ENCODE measurements at regions not wholly inside any gene's neighbourhood (a gene's known extent, or its start where the extent isn't known, plus 50 kb on each side); places are given as distances from the start of the nearest gene placed in this dataset.

DNA sequence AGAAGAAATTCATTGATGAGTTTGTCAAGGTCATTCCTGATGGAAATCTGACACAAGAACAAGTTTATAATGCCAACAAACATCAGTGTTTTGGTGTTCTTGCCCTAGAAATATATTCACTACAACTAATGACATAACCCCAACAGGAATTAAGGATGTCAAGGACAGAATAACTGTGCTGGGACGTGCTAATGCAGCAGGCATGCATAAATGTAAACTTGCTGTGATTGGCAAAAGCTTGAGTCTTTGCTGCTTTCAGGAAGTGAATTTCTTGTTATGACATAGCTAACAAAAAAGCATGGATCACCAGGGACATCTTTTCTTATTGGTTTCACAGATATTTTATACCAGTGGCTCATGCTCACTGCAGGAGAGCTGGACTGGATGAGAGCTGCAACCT, 144.6 kb downstream of the KCTD12 start:
- Histone ChIP-seq H3K23ac (ENCODE audit: insufficient read length, low read depth, low read length) (no peak overlapping the region), H2BK120ac (ENCODE audit: low read depth, low read length, poor library complexity, severe bottlenecking) (no peak overlapping the region), H2BK15ac (ENCODE audit: low read depth, low read length) (no peak overlapping the region), H3K14ac (ENCODE audit: insufficient read depth, low read length) (no peak overlapping the region), H3K9me3 (ENCODE audit: control insufficient read depth, low read depth, low read length) (no peaks in the 10 kb centered on the region), H2BK20ac (ENCODE audit: low read depth, low read length, poor library complexity, severe bottlenecking) (no peak overlapping the region), H4K5ac (ENCODE audit: insufficient read length, low read depth, low read length) (no peak overlapping the region), H2BK5ac (ENCODE audit: insufficient read length, low read length) (no peak overlapping the region), H4K20me1 (ENCODE audit: control insufficient read depth, insufficient read depth, insufficient read length) (no peaks in the 10 kb centered on the region), H3K9ac (ENCODE audit: extremely low read depth, insufficient read length, low read length) (no peak overlapping the region), H3K56ac (ENCODE audit: insufficient read length, low read depth, low read length) (no peak overlapping the region), H2AFZ (ENCODE audit: low read length) (no peak overlapping the region), H3K18ac (ENCODE audit: insufficient read length, low read depth, low read length) (no peak overlapping the region), H2AK5ac (ENCODE audit: insufficient read length, low read length) (no peak overlapping the region), H3K79me1 (ENCODE audit: insufficient read depth, low read depth, low read length, poor library complexity, severe bottlenecking) (no peaks in the 10 kb centered on the region), H3T11ph (ENCODE audit: low read length) (no peak overlapping the region), H4K8ac (replicated peaks; ENCODE audit: insufficient read length, low read depth, low read length) (no peak overlapping the region), H3K23me2 (ENCODE audit: insufficient read length, low read depth, low read length, poor library complexity, severe bottlenecking) (no peaks in the 10 kb centered on the region), H2BK12ac (ENCODE audit: insufficient read length, low read depth, low read length) (no peak overlapping the region), H3K4me2 (ENCODE audit: insufficient read depth, insufficient read length, low read length) (no peak overlapping the region), H3K27me3 (ENCODE audit: insufficient read depth, low read length) (no peaks in the 10 kb centered on the region), H4K91ac (ENCODE audit: insufficient read length, low read depth, low read length) (no peak overlapping the region), H3K27ac (ENCODE audit: insufficient read length, low read depth, low read length) (no peak overlapping the region), H3K4ac (ENCODE audit: low read depth, low read length) (no peak overlapping the region), H3K4me1 (ENCODE audit: insufficient read depth, low read length) (no peaks in the 10 kb centered on the region), H3K79me2 (ENCODE audit: insufficient read depth, low read length) (no peaks in the 10 kb centered on the region)
- peaks cover 9 to 14% of the 10 kb centered on the region in 2 experiments for H3K4me1 Mint-ChIP-seq
- no peaks in the 10 kb centered on the region for H3K27me3 Mint-ChIP-seq (ENCODE audit: low read depth)
- DNase-seq: no peak
- H3K36me3 Mint-ChIP-seq (ENCODE audit: insufficient read depth in 1 of 3, low read depth in 3 of 3): peaks cover 0 to 4% (median 0%) of the 10 kb centered on the region in 3 experiments; a peak in 1 of 7 replicates
- TF ChIP-seq, protein P1, sequence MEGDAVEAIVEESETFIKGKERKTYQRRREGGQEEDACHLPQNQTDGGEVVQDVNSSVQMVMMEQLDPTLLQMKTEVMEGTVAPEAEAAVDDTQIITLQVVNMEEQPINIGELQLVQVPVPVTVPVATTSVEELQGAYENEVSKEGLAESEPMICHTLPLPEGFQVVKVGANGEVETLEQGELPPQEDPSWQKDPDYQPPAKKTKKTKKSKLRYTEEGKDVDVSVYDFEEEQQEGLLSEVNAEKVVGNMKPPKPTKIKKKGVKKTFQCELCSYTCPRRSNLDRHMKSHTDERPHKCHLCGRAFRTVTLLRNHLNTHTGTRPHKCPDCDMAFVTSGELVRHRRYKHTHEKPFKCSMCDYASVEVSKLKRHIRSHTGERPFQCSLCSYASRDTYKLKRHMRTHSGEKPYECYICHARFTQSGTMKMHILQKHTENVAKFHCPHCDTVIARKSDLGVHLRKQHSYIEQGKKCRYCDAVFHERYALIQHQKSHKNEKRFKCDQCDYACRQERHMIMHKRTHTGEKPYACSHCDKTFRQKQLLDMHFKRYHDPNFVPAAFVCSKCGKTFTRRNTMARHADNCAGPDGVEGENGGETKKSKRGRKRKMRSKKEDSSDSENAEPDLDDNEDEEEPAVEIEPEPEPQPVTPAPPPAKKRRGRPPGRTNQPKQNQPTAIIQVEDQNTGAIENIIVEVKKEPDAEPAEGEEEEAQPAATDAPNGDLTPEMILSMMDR (conservative IDR thresholded peaks at IDR 0.05): no peak
- H3K27ac Mint-ChIP-seq: no peak overlapping the region
- WGBS (ENCODE audit: extremely low coverage, insufficient read length, low lambda C conversion rate): no CpG with 5 or more reads among the region's 1 CpG
- H3K4me3 Mint-ChIP-seq: no peak overlapping the region
- H3K9me3 Mint-ChIP-seq: peaks cover 0 to 13% of the 10 kb centered on the region in 2 experiments; a peak in 3 of 5 replicates
